PC-3 (cell line): ENCODE measurements at regions not wholly inside any gene's neighbourhood (a gene's known extent, or its start where the extent isn't known, plus 50 kb on each side); places are given as distances from the start of the nearest gene placed in this dataset.

Experiments
- ATAC-seq: fragments of 200-7000 bp; cut with Tn5 transposase; 2 replicates; pipeline ENCODE4 v1.9.1; 2020; ENCODE audit warnings: mild to moderate bottlenecking, moderate library complexity
- BruUV-seq: library from RNA; stranded (reverse); fragments of 400-500 nt; replicated peaks from 2 replicates; lab custom pipeline; 2021; lab: Mats Ljungman, UMichigan
- CTCF ChIA-PET: fragments of 300-600 bp; sonication (Branson Sonifier 250); formaldehyde crosslinking; loops from one replicate; lab custom pipeline; 2022; ENCODE audit warnings: antibody characterized with exemption; lab: Charles Lee
- POLR2A ChIA-PET: fragments of 300-600 bp; sonication (Branson Sonifier 250); formaldehyde crosslinking; loops from one replicate; lab custom pipeline; 2022; ENCODE audit warnings: antibody characterized with exemption; ENCODE audit not compliant: unreplicated experiment; lab: Charles Lee
- DNase-seq: peaks from one replicate; pipeline ENCODE4 v3.0.0-alpha.2; 2015
- H2AFZ ChIP-seq: fragments of 300-600 bp; sonication (generic); 2 replicates; pipeline ENCODE4 v1.6.0; 2016; ENCODE audit warnings: antibody characterized with exemption, low read length
- H3F3A ChIP-seq: fragments of 300-600 bp; sonication (generic); one replicate; pipeline ENCODE4 v1.6.0; 2017; ENCODE audit warnings: antibody characterized with exemption, low read length, control low read depth, mild to moderate bottlenecking; ENCODE audit not compliant: unreplicated experiment
- H3K27ac ChIP-seq: fragments of 300-600 bp; sonication (generic); 2 replicates; pipeline ENCODE4 v1.5.1; 2016; ENCODE audit warnings: mild to moderate bottlenecking, low read length
- H3K27me3 ChIP-seq: fragments of 300-600 bp; sonication (generic); 2 replicates; pipeline ENCODE4 v1.6.1; 2016; ENCODE audit warnings: low read length, mixed read lengths
- H3K36me3 ChIP-seq: fragments of 300-600 bp; sonication (generic); 2 replicates; pipeline ENCODE4 v1.6.1; 2016; ENCODE audit warnings: low read depth, mixed run types, low read length, mixed read lengths
- H3K4me1 ChIP-seq: fragments of 300-600 bp; sonication (generic); 2 replicates; pipeline ENCODE4 v1.5.1; 2016; ENCODE audit warnings: low read length; ENCODE audit not compliant: insufficient read depth
- H3K4me2 ChIP-seq: fragments of 300-600 bp; sonication (generic); 2 replicates; pipeline ENCODE4 v1.6.0; 2016; ENCODE audit warnings: low read length
- H3K4me3 ChIP-seq: fragments of 300-600 bp; sonication (generic); 2 replicates; pipeline ENCODE4 v1.5.1; 2016; ENCODE audit warnings: mild to moderate bottlenecking, low read length, mixed read lengths
- H3K79me2 ChIP-seq: fragments of 300-600 bp; sonication (generic); 2 replicates; pipeline ENCODE4 v1.6.1; 2017; ENCODE audit warnings: low read length, mixed read lengths
- H3K9ac ChIP-seq: fragments of 300-600 bp; sonication (generic); 2 replicates; pipeline ENCODE4 v1.6.0; 2016; ENCODE audit warnings: mild to moderate bottlenecking, low read length
- H3K9me2 ChIP-seq: fragments of 300-600 bp; sonication (generic); replicated peaks from 2 replicates; pipeline ENCODE4 v1.6.1; 2016; ENCODE audit warnings: mixed run types, low read length, mixed read lengths
- H3K9me3 ChIP-seq: fragments of 300-600 bp; sonication (generic); 2 replicates; pipeline ENCODE4 v1.6.1; 2016; ENCODE audit warnings: low read length, mixed read lengths
- H4K20me1 ChIP-seq: fragments of 300-600 bp; sonication (generic); 2 replicates; pipeline ENCODE4 v1.6.1; 2016; ENCODE audit warnings: low read length, mixed read lengths
- CTCF ChIP-seq: fragments of 300-600 bp; sonication (generic); conservative IDR thresholded peaks from 2 replicates; pipeline ENCODE4 v1.5.1; 2017; ENCODE audit warnings: antibody characterized with exemption, low read depth, mild to moderate bottlenecking, low read length
- EZH2 ChIP-seq: fragments of 300-600 bp; sonication (generic); IDR thresholded peaks from one replicate; pipeline ENCODE4 v1.6.1; 2017; ENCODE audit warnings: antibody characterized with exemption, mild to moderate bottlenecking, low read length; ENCODE audit not compliant: unreplicated experiment
- EZH2phosphoT487 ChIP-seq: fragments of 300-600 bp; sonication (generic); IDR thresholded peaks from 2 replicates; pipeline ENCODE4 v1.6.1; 2018; ENCODE audit warnings: mild to moderate bottlenecking, antibody characterized with exemption, low read length, borderline replicate concordance
- intact Hi-C: fragments of 100-400 bp; cut with micrococcal nuclease; formaldehyde crosslinking; loops from 2 replicates; pipeline ENCODE4 v1.9.0; 2023

DNA sequence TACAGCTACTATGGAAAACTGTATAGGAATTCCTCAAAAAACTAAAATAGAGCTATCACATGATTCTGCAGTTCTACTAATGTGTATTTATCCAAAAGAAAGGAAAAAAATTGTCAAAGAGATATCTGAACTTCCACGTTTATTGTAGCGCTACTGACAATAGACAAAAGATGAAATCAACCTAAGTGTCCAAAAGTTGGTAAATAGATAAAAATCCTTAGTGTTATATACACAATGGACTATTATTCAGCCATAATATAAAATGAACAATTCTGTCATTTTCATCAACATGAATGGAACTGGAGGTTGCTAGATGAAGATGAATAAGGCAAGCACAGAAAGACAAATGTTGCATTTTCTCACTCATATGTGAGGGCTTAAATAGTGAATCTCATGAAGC, 1492.1 kb downstream of the MRPL39 start:
- Histone ChIP-seq H3K4me2 (no peak overlapping the region), H3K9me2 (no peaks in the 10 kb centered on the region), H3K9me3 (no peaks in the 10 kb centered on the region), H3K4me1 (peaks cover 21% of the 10 kb centered on the region), H4K20me1 (no peaks in the 10 kb centered on the region), H3K79me2 (no peaks in the 10 kb centered on the region), H3K27ac (no peak overlapping the region), H3K27me3 (no peaks in the 10 kb centered on the region), H3K36me3 (no peaks in the 10 kb centered on the region), H2AFZ (no peak overlapping the region), H3K9ac (no peak overlapping the region), H3K4me3 (no peak overlapping the region), H3F3A (no peaks in the 10 kb centered on the region)
- ATAC-seq (no peak), DNase-seq (no peak)
- POLR2A ChIA-PET: interaction anchor here (0.6 kb wide), 1 partner anchor 144 kb away, joined by 3 read pairs; no protein-coding TSS in a partner anchor
- intact Hi-C loops: loop anchor here (5.0 to 10.0 kb wide), 3 partner anchors 88 to 580 kb away; no protein-coding TSS in a partner anchor
- no TSS peak for BruUV-seq
- CTCF ChIA-PET: interaction anchor here (0.5 kb wide), 1 partner anchor 90 kb away, joined by 3 read pairs; no protein-coding TSS in a partner anchor
- TF ChIP-seq EZH2phosphoT487 (no peak), CTCF (no peak), EZH2 (no peak)

DNA sequence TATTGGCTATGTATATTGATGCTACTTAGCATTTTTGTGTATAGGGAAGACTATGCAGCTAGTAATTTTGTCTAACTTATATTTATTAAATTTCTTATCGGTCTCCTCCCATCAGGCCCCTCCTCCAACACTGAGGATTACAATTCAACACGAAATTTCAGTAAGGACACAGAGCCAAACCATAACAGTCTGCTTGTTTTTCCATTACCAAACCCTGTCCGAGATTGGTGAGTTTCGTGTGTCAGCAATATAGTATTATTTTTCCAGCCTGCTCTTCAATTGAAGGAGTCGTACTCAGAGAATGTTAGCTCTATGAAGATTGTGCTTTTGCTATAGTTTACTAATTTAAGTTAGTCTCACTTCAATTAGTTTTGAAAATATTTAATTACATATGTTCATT, 1495.3 kb downstream of the MRPL39 start:
- Histone ChIP-seq H4K20me1 (no peaks in the 10 kb centered on the region), H3K4me3 (no peak overlapping the region), H3K9ac (no peak overlapping the region), H3K27me3 (no peaks in the 10 kb centered on the region), H3K36me3 (no peaks in the 10 kb centered on the region), H3K4me2 (no peak overlapping the region), H3K9me2 (no peaks in the 10 kb centered on the region), H3K27ac (no peak overlapping the region), H3K4me1 (no peaks in the 10 kb centered on the region), H3K79me2 (no peaks in the 10 kb centered on the region), H3F3A (no peaks in the 10 kb centered on the region), H3K9me3 (no peaks in the 10 kb centered on the region), H2AFZ (no peak overlapping the region)
- POLR2A ChIA-PET: interaction anchor here (0.6 kb wide), 1 partner anchor 19 kb away, joined by 11 read pairs; no protein-coding TSS in a partner anchor
- intact Hi-C loops: loop anchor here (10.0 kb wide), 2 partner anchors 143 to 583 kb away; no protein-coding TSS in a partner anchor
- no peak for ATAC-seq
- TF ChIP-seq EZH2phosphoT487 (no peak), CTCF (no peak), EZH2 (no peak)
- no TSS peak for BruUV-seq
- CTCF ChIA-PET: no interaction called here
- no peak for DNase-seq

DNA sequence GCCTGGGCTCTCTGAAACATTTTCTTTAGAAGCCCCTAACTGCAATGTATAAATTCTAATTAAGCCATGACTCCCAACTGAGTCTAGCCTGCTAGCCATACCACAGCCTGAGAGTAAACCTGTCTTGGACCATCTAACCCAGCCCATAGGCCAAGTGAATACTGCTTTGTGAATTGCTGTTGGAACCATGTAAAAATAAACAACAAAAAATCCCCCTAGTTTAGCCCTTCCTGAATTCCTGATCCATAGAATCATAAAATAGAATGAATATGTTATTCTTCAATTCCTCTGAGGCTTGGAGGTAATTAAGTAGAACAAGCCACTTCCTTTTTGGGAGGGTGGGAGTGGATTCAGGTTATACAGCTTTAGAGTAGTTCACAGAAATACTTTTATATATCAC, 1496.4 kb downstream of the MRPL39 start:
- Histone ChIP-seq H3K4me1 (no peaks in the 10 kb centered on the region), H3F3A (no peaks in the 10 kb centered on the region), H3K9me3 (no peaks in the 10 kb centered on the region), H3K9me2 (no peaks in the 10 kb centered on the region), H3K4me2 (no peak overlapping the region), H3K36me3 (no peaks in the 10 kb centered on the region), H3K9ac (no peak overlapping the region), H3K79me2 (no peaks in the 10 kb centered on the region), H4K20me1 (no peaks in the 10 kb centered on the region), H2AFZ (no peak overlapping the region), H3K27ac (no peak overlapping the region), H3K27me3 (no peaks in the 10 kb centered on the region), H3K4me3 (no peak overlapping the region)
- BruUV-seq: no TSS peak
- intact Hi-C loops: loop anchor here (10.0 kb wide), 2 partner anchors 144 to 584 kb away; no protein-coding TSS in a partner anchor
- ATAC-seq (peak; percentile 37; the same call in 1 of the 2 replicates), DNase-seq (peak; percentile 9)
- ChIA-PET CTCF (interaction anchor here (0.6 kb wide), 1 partner anchor 65 kb away, joined by 3 read pairs; no protein-coding TSS in a partner anchor), POLR2A (no interaction called here)
- TF ChIP-seq EZH2 (no peak), EZH2phosphoT487 (no peak), CTCF (no peak)
